Bronchial epithelial cell (primary cell): ENCODE measurements at regions not wholly inside any gene's neighbourhood (a gene's known extent, or its start where the extent isn't known, plus 50 kb on each side); places are given as distances from the start of the nearest gene placed in this dataset.
"Not testable (repeated sequence)": the region's sequence is repeated elsewhere in the genome, so short reads cannot be mapped to it uniquely, and the experiment has no call there.

Experiments
- DNase-seq: peaks from one replicate; pipeline ENCODE4 v3.0.0-alpha.2; 2010; ENCODE audit warnings: low read depth
- FAIRE-seq: peaks from 2 replicates; lab custom pipeline; 2011; peaks lifted over from hg19 to GRCh38; lab: Jason Lieb, UNC
- H3K27me3 ChIP-seq: 2 replicates; pipeline ENCODE4 v1.5.1; 2011; ENCODE audit warnings: low read length; ENCODE audit not compliant: control insufficient read depth, insufficient read depth
- H3K36me3 ChIP-seq: 2 replicates; pipeline ENCODE4 v1.5.1; 2011; ENCODE audit warnings: low read length; ENCODE audit not compliant: control insufficient read depth, insufficient read depth
- H3K4me3 ChIP-seq: 2 replicates; pipeline ENCODE4 v1.5.1; 2011; ENCODE audit warnings: mild to moderate bottlenecking, low read depth, low read length, control low read depth
- TF ChIP-seq, protein P1 (sequence below): IDR thresholded peaks from 2 replicates; pipeline ENCODE4 v1.5.1; 2011; ENCODE audit warnings: mild to moderate bottlenecking, moderate library complexity, low read length, control low read depth, inconsistent platforms; ENCODE audit not compliant: insufficient read depth, severe bottlenecking

DNA sequence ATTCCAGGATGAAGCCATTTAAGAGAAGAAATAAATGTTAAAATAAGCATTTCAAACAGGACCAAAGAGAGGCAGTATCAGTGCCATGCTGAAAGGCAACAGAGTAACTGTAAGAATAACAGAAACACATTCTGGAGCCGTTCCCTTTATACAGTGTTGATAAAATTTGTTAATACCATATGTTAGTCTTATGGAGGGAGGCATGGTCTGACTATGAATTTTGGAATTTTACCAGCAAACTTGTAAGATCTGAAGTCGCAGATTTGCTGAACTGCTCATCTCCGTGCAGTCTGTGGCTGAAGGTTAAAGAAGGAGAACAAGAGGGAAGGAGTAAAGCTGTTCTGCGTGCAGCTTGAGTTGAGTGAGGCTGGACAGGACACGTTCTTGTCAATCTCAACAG, 508.4 kb downstream of the NFIB start:
- H3K27me3 ChIP-seq = no peaks in the 10 kb centered on the region
- DNase-seq = no peak
- no peaks in the 10 kb centered on the region for H3K36me3 ChIP-seq
- no peak overlapping the region for H3K4me3 ChIP-seq
- TF ChIP-seq, protein P1, sequence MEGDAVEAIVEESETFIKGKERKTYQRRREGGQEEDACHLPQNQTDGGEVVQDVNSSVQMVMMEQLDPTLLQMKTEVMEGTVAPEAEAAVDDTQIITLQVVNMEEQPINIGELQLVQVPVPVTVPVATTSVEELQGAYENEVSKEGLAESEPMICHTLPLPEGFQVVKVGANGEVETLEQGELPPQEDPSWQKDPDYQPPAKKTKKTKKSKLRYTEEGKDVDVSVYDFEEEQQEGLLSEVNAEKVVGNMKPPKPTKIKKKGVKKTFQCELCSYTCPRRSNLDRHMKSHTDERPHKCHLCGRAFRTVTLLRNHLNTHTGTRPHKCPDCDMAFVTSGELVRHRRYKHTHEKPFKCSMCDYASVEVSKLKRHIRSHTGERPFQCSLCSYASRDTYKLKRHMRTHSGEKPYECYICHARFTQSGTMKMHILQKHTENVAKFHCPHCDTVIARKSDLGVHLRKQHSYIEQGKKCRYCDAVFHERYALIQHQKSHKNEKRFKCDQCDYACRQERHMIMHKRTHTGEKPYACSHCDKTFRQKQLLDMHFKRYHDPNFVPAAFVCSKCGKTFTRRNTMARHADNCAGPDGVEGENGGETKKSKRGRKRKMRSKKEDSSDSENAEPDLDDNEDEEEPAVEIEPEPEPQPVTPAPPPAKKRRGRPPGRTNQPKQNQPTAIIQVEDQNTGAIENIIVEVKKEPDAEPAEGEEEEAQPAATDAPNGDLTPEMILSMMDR = no peak
- FAIRE-seq = no peak

DNA sequence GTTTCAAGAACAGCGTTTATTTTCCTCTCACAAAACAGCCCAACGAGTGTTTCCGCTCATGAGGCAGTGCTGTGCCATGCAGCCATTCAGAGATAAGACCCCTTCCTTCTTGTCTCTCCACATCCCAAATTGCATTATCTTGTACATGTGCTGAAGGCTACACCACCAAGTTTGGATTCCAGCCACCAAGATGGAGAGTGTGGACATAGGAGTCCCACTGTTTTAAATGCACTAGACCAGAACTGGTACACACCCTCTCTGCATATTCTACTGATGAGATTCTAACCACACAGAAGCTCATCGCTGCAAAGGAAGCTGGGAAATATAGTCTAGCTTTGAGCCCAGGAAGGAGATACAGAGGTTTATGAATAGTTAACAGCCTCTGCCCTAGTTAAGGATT, 509.4 kb downstream of the NFIB start:
- H3K27me3 ChIP-seq = no peaks in the 10 kb centered on the region
- no peaks in the 10 kb centered on the region for H3K36me3 ChIP-seq
- DNase-seq (peak; percentile 12), FAIRE-seq (no peak)
- H3K4me3 ChIP-seq = no peak overlapping the region
- TF ChIP-seq, protein P1 = no peak

GRCh38 chr9:13800776-13801175, 513.2 kb downstream of the NFIB start:
- H3K4me3 ChIP-seq = no peak overlapping the region
- DNase-seq = no peak
- FAIRE-seq = no peak
- TF ChIP-seq, protein P1 = no peak
- no peaks in the 10 kb centered on the region for H3K36me3 ChIP-seq
- no peaks in the 10 kb centered on the region for H3K27me3 ChIP-seq

- H3K27me3 ChIP-seq, DNase-seq, FAIRE-seq, H3K4me3 ChIP-seq, H3K36me3 ChIP-seq: not testable (repeated sequence)
Measured at GRCh38 chr9:13797701-13798100, 516.2 kb downstream of the NFIB start.

DNA sequence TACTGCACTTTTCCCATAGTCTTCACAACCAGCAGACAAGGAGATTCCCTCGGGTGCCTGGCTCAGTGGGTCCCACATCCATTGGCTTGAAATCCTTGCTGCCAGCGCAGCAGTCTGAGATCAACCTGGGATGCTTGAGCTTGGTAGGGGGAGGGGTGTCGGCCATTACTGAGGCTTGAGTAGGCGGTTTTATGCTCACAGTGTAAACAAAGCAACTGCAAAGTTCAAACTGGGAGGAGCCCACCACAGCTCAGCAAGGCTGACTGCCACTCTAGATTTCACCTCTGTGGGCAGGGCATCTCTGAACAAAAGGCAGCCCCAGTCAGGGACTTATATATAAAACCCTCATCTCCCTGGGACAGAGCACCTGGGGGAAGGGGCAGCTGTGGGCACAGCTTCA, 512.3 kb upstream of the MPDZ start:
- no peaks in the 10 kb centered on the region for H3K36me3 ChIP-seq
- H3K27me3 ChIP-seq = no peaks in the 10 kb centered on the region
- FAIRE-seq (no peak), DNase-seq (no peak)
- TF ChIP-seq, protein P1 = no peak
- no peak overlapping the region for H3K4me3 ChIP-seq

- TF ChIP-seq, protein P1 = no peak
- H3K27me3 ChIP-seq = no peaks in the 10 kb centered on the region
- DNase-seq (no peak), FAIRE-seq (no peak)
- no peaks in the 10 kb centered on the region for H3K36me3 ChIP-seq
- no peak overlapping the region for H3K4me3 ChIP-seq
Measured at GRCh38 chr9:13790055-13790454, 510.6 kb upstream of the MPDZ start.
